ENCODE measurements at regions not wholly inside any gene's neighbourhood (a gene's known extent, or its start where the extent isn't known, plus 50 kb on each side); places are given as distances from the start of the nearest gene placed in this dataset.
A peak's percentile ranks its signal among the peaks of the same experiment; 100 is the strongest.

- no peaks in the 10 kb centered on the region for H3K9me3 Mint-ChIP-seq
- no peak for DNase-seq (ENCODE audit: low spot score)
- no peak for TF ChIP-seq NANOG (IDR thresholded peaks at IDR 0.05; ENCODE audit: borderline replicate concordance)
- no peak for TF ChIP-seq POLR2AphosphoS5 (IDR thresholded peaks at IDR 0.05; ENCODE audit: low read depth)
- no peak for TF ChIP-seq ZNF331 (CRISPR knock-in tag; IDR thresholded peaks at IDR 0.05; ENCODE audit: low read depth)
- no peak for TF ChIP-seq EZH2phosphoT487 (IDR thresholded peaks at IDR 0.05; ENCODE audit: unreplicated experiment)
- no peak for TF ChIP-seq STAT1 (IDR thresholded peaks at IDR 0.05; ENCODE audit: unreplicated experiment)
- no peaks in the 10 kb centered on the region for H3K27me3 Mint-ChIP-seq (ENCODE audit: insufficient read depth, low read depth, poor library complexity)
- no peak overlapping the region for H3K27ac Mint-ChIP-seq
- H2AFZ ChIP-seq: no peak overlapping the region
- no peaks in the 10 kb centered on the region for H3K27me3 ChIP-seq (ENCODE audit: insufficient read depth)
- H3F3A ChIP-seq (replicated peaks; ENCODE audit: low read depth): no peaks in the 10 kb centered on the region
- ATAC-seq: no peak
- H3K27ac ChIP-seq (ENCODE audit: low read depth): no peak overlapping the region
- H3K4me1 Mint-ChIP-seq: no peaks in the 10 kb centered on the region
- no peaks in the 10 kb centered on the region for H3K4me1 ChIP-seq (ENCODE audit: insufficient read depth)
- no peak overlapping the region for H3K4me2 ChIP-seq
- H3K4me3 Mint-ChIP-seq: no peak overlapping the region
- no peaks in the 10 kb centered on the region for H4K20me1 ChIP-seq (replicated peaks; ENCODE audit: insufficient read depth)
- H3K36me3 Mint-ChIP-seq (ENCODE audit: low read depth): no peaks in the 10 kb centered on the region
- no peaks in the 10 kb centered on the region for H3K79me2 ChIP-seq (replicated peaks; ENCODE audit: insufficient read depth)
- H3K4me3 ChIP-seq: no peak overlapping the region
- no peaks in the 10 kb centered on the region for H3K9me2 ChIP-seq (ENCODE audit: insufficient read depth)
- no peaks in the 10 kb centered on the region for H3K36me3 ChIP-seq (ENCODE audit: insufficient read depth)
Measured at GRCh38 chr11:109940816-109941215, 152.4 kb upstream of the ZC3H12C start.

- no peak overlapping the region; the same call in 1 of the 2 replicates for H3K27ac Mint-ChIP-seq
- H3K36me3 Mint-ChIP-seq (ENCODE audit: low read depth): no peaks in the 10 kb centered on the region
- Histone ChIP-seq H3K4me3 (no peak overlapping the region), H3K27me3 (ENCODE audit: insufficient read depth) (no peaks in the 10 kb centered on the region), H3K79me2 (replicated peaks; ENCODE audit: insufficient read depth) (no peaks in the 10 kb centered on the region), H4K20me1 (replicated peaks; ENCODE audit: insufficient read depth) (no peaks in the 10 kb centered on the region), H3K27ac (ENCODE audit: low read depth) (no peak overlapping the region), H3K36me3 (ENCODE audit: insufficient read depth) (no peaks in the 10 kb centered on the region), H2AFZ (peak overlapping the region; percentile 45; the same call in 1 of the 2 replicates), H3K4me1 (ENCODE audit: insufficient read depth) (no peaks in the 10 kb centered on the region; the same call in 1 of the 2 replicates), H3K4me2 (no peak overlapping the region), H3K9me2 (ENCODE audit: insufficient read depth) (no peaks in the 10 kb centered on the region), H3F3A (replicated peaks; ENCODE audit: low read depth) (no peaks in the 10 kb centered on the region)
- no peak for ATAC-seq
- DNase-seq (ENCODE audit: low spot score): no peak
- H3K4me1 Mint-ChIP-seq: peaks cover 4% of the 10 kb centered on the region; the same call in 2 of the 3 replicates
- H3K9me3 Mint-ChIP-seq: peaks cover 11% of the 10 kb centered on the region; the same call in 2 of the 3 replicates
- no peak overlapping the region for H3K4me3 Mint-ChIP-seq
- H3K27me3 Mint-ChIP-seq (ENCODE audit: insufficient read depth, low read depth, poor library complexity): no peaks in the 10 kb centered on the region
- no peak for TF ChIP-seq CTCF (conservative IDR thresholded peaks at IDR 0.05; ENCODE audit: low read depth in 2 of 2)
- TF ChIP-seq EZH2 (IDR thresholded peaks at IDR 0.05; ENCODE audit: low read depth, unreplicated experiment): no peak
- TF ChIP-seq ZNF331 (CRISPR knock-in tag; IDR thresholded peaks at IDR 0.05; ENCODE audit: low read depth): no peak
- no peak for TF ChIP-seq NANOG (IDR thresholded peaks at IDR 0.05; ENCODE audit: borderline replicate concordance)
- no peak for TF ChIP-seq STAT1 (IDR thresholded peaks at IDR 0.05; ENCODE audit: unreplicated experiment)
- TF ChIP-seq EZH2phosphoT487 (IDR thresholded peaks at IDR 0.05; ENCODE audit: unreplicated experiment): no peak
- no peak for TF ChIP-seq POLR2AphosphoS5 (IDR thresholded peaks at IDR 0.05; ENCODE audit: low read depth)
- TF ChIP-seq ZNF462 (CRISPR knock-in tag; IDR thresholded peaks at IDR 0.05): no peak
- no peak for TF ChIP-seq REST (IDR thresholded peaks at IDR 0.05; ENCODE audit: unreplicated experiment)
Measured at GRCh38 chr11:109945626-109946321, 147.4 kb upstream of the ZC3H12C start.
